Transverse colon (tissue), 3 donors: ENCODE measurements at regions not wholly inside any gene's neighbourhood (a gene's known extent, or its start where the extent isn't known, plus 50 kb on each side); places are given as distances from the start of the nearest gene placed in this dataset.

Source experiments
- POLR2A ChIP-seq: fragments of 450-650 bp; IDR thresholded peaks from one replicate; pipeline ENCODE4 v1.6.1; 2016; ENCODE audit warnings: antibody characterized with exemption, mild to moderate bottlenecking, moderate library complexity
- POLR2AphosphoS5 ChIP-seq, 3 donors: sonication (generic); formaldehyde crosslinking; IDR thresholded peaks; one replicate each; pipeline ENCODE4 v1.6.1; 2016; ENCODE audit warnings: antibody characterized with exemption in 3 of 3

- TF ChIP-seq POLR2A (no peak), POLR2AphosphoS5 (IDR thresholded peaks at IDR 0.05) (no peak)
Observed at GRCh38 chr6:87767478-87767877, 65.4 kb upstream of the AKIRIN2 start.
